Lower leg skin (tissue), 3 donors: ENCODE measurements at regions not wholly inside any gene's neighbourhood (a gene's known extent, or its start where the extent isn't known, plus 50 kb on each side); places are given as distances from the start of the nearest gene placed in this dataset.

Experiments used
- POLR2A ChIP-seq, 2 donors: fragments of 450-650 bp; IDR thresholded peaks; one replicate each; pipeline ENCODE4 v1.6.1; 2016 to 2017; ENCODE audit warnings: antibody characterized with exemption in 2 of 2, mild to moderate bottlenecking in 1 of 2, moderate library complexity in 1 of 2
- TF ChIP-seq, protein P1 (sequence below), 3 donors: fragments of 450-650 bp; IDR thresholded peaks; one replicate each; pipeline ENCODE4 v1.5.1; 2016; ENCODE audit warnings: antibody characterized with exemption in 3 of 3, mild to moderate bottlenecking in 3 of 3, moderate library complexity in 2 of 3

DNA sequence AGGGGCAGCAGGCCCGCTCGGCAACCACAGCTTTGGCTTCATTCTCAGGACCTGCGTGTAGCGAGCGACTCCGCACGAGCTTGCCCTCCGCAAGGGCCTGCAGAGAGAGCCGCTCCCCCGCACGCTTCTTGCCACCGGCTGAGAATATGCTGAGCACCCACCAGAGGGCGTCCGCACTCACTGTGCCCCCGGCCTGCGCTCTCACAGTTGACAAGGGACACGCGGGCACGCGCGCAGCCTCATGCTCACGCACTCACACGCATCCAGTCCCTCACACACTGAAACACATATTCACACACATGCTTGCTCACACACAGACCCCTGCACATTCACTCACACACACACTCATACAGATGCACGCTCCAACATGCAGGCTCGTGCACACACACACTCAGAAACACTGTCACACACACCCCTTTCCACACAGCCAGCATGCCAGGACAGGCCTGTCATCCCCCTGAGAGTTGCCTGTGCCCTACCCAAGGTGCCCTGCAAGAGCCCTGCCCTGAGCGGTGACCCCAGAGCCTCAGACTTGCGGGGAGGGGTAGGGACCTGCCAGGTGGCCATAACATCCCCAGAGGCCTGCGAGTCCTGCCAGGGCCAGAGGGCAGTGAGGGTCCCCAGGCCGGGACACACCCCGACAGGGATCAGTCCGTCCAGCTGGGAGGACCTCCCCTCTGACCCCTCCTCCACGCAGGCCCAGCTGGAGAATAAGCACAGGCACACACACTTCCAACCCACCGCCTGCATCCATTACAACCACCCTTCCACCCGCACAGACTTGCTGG, 174.1 kb downstream of the BMP7 start:
- TF ChIP-seq, protein P1, sequence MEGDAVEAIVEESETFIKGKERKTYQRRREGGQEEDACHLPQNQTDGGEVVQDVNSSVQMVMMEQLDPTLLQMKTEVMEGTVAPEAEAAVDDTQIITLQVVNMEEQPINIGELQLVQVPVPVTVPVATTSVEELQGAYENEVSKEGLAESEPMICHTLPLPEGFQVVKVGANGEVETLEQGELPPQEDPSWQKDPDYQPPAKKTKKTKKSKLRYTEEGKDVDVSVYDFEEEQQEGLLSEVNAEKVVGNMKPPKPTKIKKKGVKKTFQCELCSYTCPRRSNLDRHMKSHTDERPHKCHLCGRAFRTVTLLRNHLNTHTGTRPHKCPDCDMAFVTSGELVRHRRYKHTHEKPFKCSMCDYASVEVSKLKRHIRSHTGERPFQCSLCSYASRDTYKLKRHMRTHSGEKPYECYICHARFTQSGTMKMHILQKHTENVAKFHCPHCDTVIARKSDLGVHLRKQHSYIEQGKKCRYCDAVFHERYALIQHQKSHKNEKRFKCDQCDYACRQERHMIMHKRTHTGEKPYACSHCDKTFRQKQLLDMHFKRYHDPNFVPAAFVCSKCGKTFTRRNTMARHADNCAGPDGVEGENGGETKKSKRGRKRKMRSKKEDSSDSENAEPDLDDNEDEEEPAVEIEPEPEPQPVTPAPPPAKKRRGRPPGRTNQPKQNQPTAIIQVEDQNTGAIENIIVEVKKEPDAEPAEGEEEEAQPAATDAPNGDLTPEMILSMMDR (IDR thresholded peaks at IDR 0.05), result peak in 1 of 3 donors; percentile 30
- TF ChIP-seq POLR2A (IDR thresholded peaks at IDR 0.05), result no peak
